Thyroid gland (tissue), 4 donors: ENCODE measurements at regions not wholly inside any gene's neighbourhood (a gene's known extent, or its start where the extent isn't known, plus 50 kb on each side); places are given as distances from the start of the nearest gene placed in this dataset.
A peak's percentile ranks its signal among the peaks of the same experiment; 100 is the strongest.

Experiments
- DNase-seq, 2 donors: peaks; one replicate each; pipeline ENCODE4 v3.0.0-alpha.2; 2019
- H3K27ac ChIP-seq, 3 donors: fragments of 200-600 bp; sonication (generic); 1 replicate in 2 of 3; 2 replicates in 1 of 3; pipeline ENCODE4 v1.5.1; 2016 to 2019; ENCODE audit warnings: mild to moderate bottlenecking in 1 of 3, moderate library complexity in 1 of 3
- H3K27me3 ChIP-seq: fragments of 200-600 bp; sonication (generic); one replicate; pipeline ENCODE4 v1.5.1; 2019
- H3K36me3 ChIP-seq, 2 donors: fragments of 200-600 bp; sonication (generic); one replicate each; pipeline ENCODE4 v1.5.1; 2016 to 2019
- H3K4me1 ChIP-seq, 2 donors: fragments of 200-600 bp; sonication (generic); one replicate each; pipeline ENCODE4 v1.5.1; 2017 to 2019
- H3K4me3 ChIP-seq, 3 donors: fragments of 200-600 bp; sonication (generic); replicated peaks in 1 of 3; 1 replicate in 2 of 3; 2 replicates in 1 of 3; pipeline ENCODE4 v1.5.1; 2016; ENCODE audit warnings: mild to moderate bottlenecking in 1 of 3
- H3K9me3 ChIP-seq: fragments of 200-600 bp; sonication (generic); one replicate; pipeline ENCODE4 v1.5.1; 2017
- CTCF ChIP-seq, 6 experiments: fragments of 200-600 bp in 3 of 6; fragments of 450-650 bp in 3 of 6; sonication (generic) in 3 of 6; IDR thresholded peaks; one replicate each; pipeline ENCODE4 v1.5.1; 2016 to 2019; ENCODE audit warnings: antibody characterized with exemption in 6 of 6, mild to moderate bottlenecking in 2 of 6, inconsistent platforms in 1 of 6, moderate library complexity in 1 of 6
- POLR2A ChIP-seq, 2 donors: fragments of 450-650 bp; IDR thresholded peaks; one replicate each; pipeline ENCODE4 v1.6.1; 2017; ENCODE audit warnings: antibody characterized with exemption in 2 of 2, mild to moderate bottlenecking in 2 of 2, moderate library complexity in 1 of 2
- WGBS, 2 donors: methylation state at CpG; one replicate each; pipeline ENCODE4 v1.1.5; 2017; 5-methylcytosine and 5-hydroxymethylcytosine counted together
- intact Hi-C: fragments of 100-400 bp; cut with DNase I; formaldehyde crosslinking; loops from one replicate; pipeline ENCODE4 v1.15.1; 2023

GRCh38 chr12:91441993-91442952 is 259.7 kb upstream of the DCN start:
- 85 to 89% methylated on average over 3 of the region's 3 CpGs for WGBS, 2 donors
- H3K4me3 ChIP-seq: no peak overlapping the region
- DNase-seq: no peak
- H3K9me3 ChIP-seq: no peaks in the 10 kb centered on the region
- no peaks in the 10 kb centered on the region for H3K36me3 ChIP-seq
- H3K27me3 ChIP-seq: no peaks in the 10 kb centered on the region
- peaks cover 0 to 6% of the 10 kb centered on the region in 2 donors for H3K4me1 ChIP-seq
- TF ChIP-seq CTCF (IDR thresholded peaks at IDR 0.05): no peak
- no peak for TF ChIP-seq POLR2A (IDR thresholded peaks at IDR 0.05)
- H3K27ac ChIP-seq: no peak overlapping the region
- intact Hi-C loops: no loop called here

- Histone ChIP-seq H3K27ac (no peak overlapping the region), H3K27me3 (no peaks in the 10 kb centered on the region), H3K4me3 (no peak overlapping the region), H3K4me1 (peaks cover 0 to 6% of the 10 kb centered on the region in 2 donors), H3K9me3 (no peaks in the 10 kb centered on the region), H3K36me3 (no peaks in the 10 kb centered on the region)
- no peak for DNase-seq
- WGBS, 2 donors: 80 to 81% methylated on average over 4 of the region's 4 CpGs
- intact Hi-C loops: no loop called here
- TF ChIP-seq CTCF (IDR thresholded peaks at IDR 0.05): no peak
Measured at GRCh38 chr12:91441246-91441645, 258.6 kb upstream of the DCN start.

- H3K36me3 ChIP-seq: no peaks in the 10 kb centered on the region
- peaks cover 0 to 8% of the 10 kb centered on the region in 2 donors for H3K4me1 ChIP-seq
- WGBS, 2 donors: 96 to 98% methylated on average over 1 of the region's 1 CpG
- H3K9me3 ChIP-seq: no peaks in the 10 kb centered on the region
- no peak overlapping the region for H3K4me3 ChIP-seq
- H3K27ac ChIP-seq: no peak overlapping the region
- TF ChIP-seq POLR2A (IDR thresholded peaks at IDR 0.05) (no peak), CTCF (IDR thresholded peaks at IDR 0.05) (no peak)
- intact Hi-C loops: no loop called here
- DNase-seq: no peak
- no peaks in the 10 kb centered on the region for H3K27me3 ChIP-seq
Measured at GRCh38 chr12:91434081-91434480, 251.5 kb upstream of the DCN start.

- no peak overlapping the region for H3K27ac ChIP-seq
- H3K27me3 ChIP-seq: no peaks in the 10 kb centered on the region
- H3K9me3 ChIP-seq: no peaks in the 10 kb centered on the region
- no peaks in the 10 kb centered on the region for H3K36me3 ChIP-seq
- intact Hi-C loops: no loop called here
- H3K4me3 ChIP-seq: no peak overlapping the region
- peaks cover 0 to 8% of the 10 kb centered on the region in 2 donors for H3K4me1 ChIP-seq
- no peak for TF ChIP-seq CTCF (IDR thresholded peaks at IDR 0.05)
- DNase-seq: no peak
- WGBS, 2 donors: 71 to 74% methylated on average over 1 of the region's 1 CpG
Measured at GRCh38 chr12:91432755-91433154, 250.1 kb upstream of the DCN start.

GRCh38 chr12:91432089-91432488 is 249.5 kb upstream of the DCN start:
- H3K27me3 ChIP-seq: no peaks in the 10 kb centered on the region
- H3K9me3 ChIP-seq: no peaks in the 10 kb centered on the region
- DNase-seq: peak; percentile 13 to 19
- H3K4me3 ChIP-seq: no peak overlapping the region
- H3K4me1 ChIP-seq: peaks cover 0 to 8% of the 10 kb centered on the region in 2 donors
- TF ChIP-seq CTCF (IDR thresholded peaks at IDR 0.05): no peak
- TF ChIP-seq POLR2A (IDR thresholded peaks at IDR 0.05): no peak
- peak overlapping the region in 1 of 3 donors; percentile 30 for H3K27ac ChIP-seq
- no peaks in the 10 kb centered on the region for H3K36me3 ChIP-seq
- intact Hi-C loops: no loop called here
- WGBS, 2 donors: 6 to 20% methylated on average over 2 of the region's 2 CpGs
